Gastrocnemius medialis (tissue), 4 donors: ENCODE measurements at regions not wholly inside any gene's neighbourhood (a gene's known extent, or its start where the extent isn't known, plus 50 kb on each side); places are given as distances from the start of the nearest gene placed in this dataset.

Experiments used
- CTCF ChIP-seq, 5 experiments: fragments of 450-650 bp in 3 of 5; fragments of 200-600 bp in 2 of 5; sonication (generic) in 2 of 5; IDR thresholded peaks in 4 of 5; conservative IDR thresholded peaks in 1 of 5; 1 replicate in 4 of 5; 2 replicates in 1 of 5; pipeline ENCODE4 v1.5.1; 2016 to 2019; ENCODE audit warnings: antibody characterized with exemption in 5 of 5, mild to moderate bottlenecking in 3 of 5, moderate library complexity in 3 of 5
- POLR2A ChIP-seq, 2 donors: fragments of 450-650 bp; IDR thresholded peaks; one replicate each; pipeline ENCODE4 v1.6.1; 2017; ENCODE audit warnings: antibody characterized with exemption in 2 of 2, mild to moderate bottlenecking in 2 of 2, moderate library complexity in 2 of 2

- no peak for TF ChIP-seq POLR2A (IDR thresholded peaks at IDR 0.05)
- TF ChIP-seq CTCF (IDR thresholded peaks at IDR 0.05 in 4 of 5, conservative IDR thresholded peaks at IDR 0.05 in 1 of 5): no peak
These were observed 192.4 kb downstream of the RDH14 start for GRCh38 chr2:18368008-18368407.
